ENCODE measurements at regions not wholly inside any gene's neighbourhood (a gene's known extent, or its start where the extent isn't known, plus 50 kb on each side); places are given as distances from the start of the nearest gene placed in this dataset.

DNA sequence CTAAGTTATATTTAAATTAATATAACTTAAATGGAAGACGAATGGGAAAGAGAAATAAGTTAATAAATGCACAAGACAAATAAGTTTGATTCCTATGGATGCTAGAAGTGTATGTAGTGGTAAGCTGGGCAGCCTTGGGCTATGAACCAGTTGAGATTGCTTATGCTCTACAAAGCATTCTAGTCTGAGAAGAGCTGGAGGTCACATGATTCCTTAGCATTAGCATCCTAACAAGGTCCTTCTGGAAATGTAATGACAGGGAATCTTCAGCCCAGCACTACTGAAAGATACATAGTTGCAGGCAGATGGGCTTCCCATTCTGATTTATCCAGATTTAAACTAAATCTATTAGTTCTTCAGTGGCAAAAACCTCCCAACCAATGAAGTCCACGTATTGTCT lies 102.3 kb upstream of the ESRRG start:
- TF ChIP-seq, protein P1, sequence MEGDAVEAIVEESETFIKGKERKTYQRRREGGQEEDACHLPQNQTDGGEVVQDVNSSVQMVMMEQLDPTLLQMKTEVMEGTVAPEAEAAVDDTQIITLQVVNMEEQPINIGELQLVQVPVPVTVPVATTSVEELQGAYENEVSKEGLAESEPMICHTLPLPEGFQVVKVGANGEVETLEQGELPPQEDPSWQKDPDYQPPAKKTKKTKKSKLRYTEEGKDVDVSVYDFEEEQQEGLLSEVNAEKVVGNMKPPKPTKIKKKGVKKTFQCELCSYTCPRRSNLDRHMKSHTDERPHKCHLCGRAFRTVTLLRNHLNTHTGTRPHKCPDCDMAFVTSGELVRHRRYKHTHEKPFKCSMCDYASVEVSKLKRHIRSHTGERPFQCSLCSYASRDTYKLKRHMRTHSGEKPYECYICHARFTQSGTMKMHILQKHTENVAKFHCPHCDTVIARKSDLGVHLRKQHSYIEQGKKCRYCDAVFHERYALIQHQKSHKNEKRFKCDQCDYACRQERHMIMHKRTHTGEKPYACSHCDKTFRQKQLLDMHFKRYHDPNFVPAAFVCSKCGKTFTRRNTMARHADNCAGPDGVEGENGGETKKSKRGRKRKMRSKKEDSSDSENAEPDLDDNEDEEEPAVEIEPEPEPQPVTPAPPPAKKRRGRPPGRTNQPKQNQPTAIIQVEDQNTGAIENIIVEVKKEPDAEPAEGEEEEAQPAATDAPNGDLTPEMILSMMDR (IDR thresholded peaks at IDR 0.05) = no peak

DNA sequence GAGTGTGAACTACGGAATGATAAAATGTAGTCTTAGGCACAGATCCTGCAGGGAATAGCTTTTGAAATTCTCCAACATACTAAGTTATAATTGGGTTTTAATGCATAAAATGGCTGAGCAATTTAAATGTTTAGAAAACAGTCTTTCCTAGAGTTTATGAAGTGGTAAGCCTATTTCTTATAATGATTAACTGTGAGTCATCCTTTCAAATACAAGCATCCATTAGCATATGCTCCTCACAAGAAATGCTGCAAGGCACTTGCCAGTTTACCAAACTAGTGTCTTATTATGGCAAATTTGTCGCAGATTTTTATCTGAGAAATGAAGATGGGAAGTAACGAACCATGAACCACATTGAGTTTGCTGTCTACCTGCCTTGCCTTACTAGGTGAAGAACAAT lies 101.3 kb upstream of the ESRRG start:
- no peak for DNase-seq (ENCODE audit: low spot score)
- Histone ChIP-seq H3K27ac (no peak overlapping the region), H3K4me3 (no peak overlapping the region)
- TF ChIP-seq, protein P1 (IDR thresholded peaks at IDR 0.05) = no peak

More for the DNA sequence above, 102.3 kb upstream of the ESRRG start:
- Histone ChIP-seq H3K27ac (no peak overlapping the region), H3K4me3 (no peak overlapping the region)
- no peak for DNase-seq (ENCODE audit: low spot score)

DNA sequence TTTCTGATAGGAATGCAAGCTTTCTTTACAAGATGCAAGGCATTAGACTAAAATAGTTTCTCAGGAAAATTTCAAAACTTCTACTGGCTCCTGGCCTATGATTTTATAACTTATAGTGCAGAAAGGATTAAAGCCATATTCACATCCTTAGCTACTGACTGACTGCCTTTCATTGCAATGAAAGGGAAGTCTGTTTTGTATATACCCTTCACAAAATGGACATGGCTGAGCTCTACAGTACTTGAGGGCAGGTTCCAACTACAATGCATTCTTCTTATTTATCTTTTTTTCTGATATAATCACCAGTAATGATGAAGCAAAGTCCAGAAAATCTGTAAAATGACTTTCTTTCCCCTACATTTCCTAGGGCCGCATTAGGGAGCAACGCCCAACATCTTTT lies 100.5 kb upstream of the ESRRG start:
- no peak for DNase-seq (ENCODE audit: low spot score)
- Histone ChIP-seq H3K4me3 (no peak overlapping the region), H3K27ac (no peak overlapping the region)
- TF ChIP-seq, protein P1 (IDR thresholded peaks at IDR 0.05) = no peak

DNA sequence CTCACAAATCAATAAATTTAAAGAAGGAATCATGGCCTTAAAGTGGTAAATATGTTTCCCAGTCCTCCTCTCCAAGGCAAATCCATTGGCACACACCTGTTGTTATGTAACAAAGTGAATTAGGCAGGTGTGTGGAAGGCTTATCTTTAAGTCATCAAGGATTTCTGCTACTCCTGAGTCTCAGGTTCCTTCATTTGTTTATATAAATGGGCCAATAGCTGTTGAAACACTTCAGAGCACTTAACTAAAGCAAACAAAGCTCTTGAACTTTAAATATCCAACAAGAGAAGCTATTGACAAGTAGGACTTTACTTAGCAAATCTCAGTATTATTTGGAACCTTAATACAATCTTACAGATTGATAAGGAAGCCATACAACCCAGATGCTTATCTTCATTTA lies 99.3 kb upstream of the ESRRG start:
- H3K4me3 ChIP-seq = no peak overlapping the region
- no peak overlapping the region for H3K27ac ChIP-seq
- TF ChIP-seq, protein P1 (IDR thresholded peaks at IDR 0.05) = no peak
- DNase-seq (ENCODE audit: low spot score) = no peak

DNA sequence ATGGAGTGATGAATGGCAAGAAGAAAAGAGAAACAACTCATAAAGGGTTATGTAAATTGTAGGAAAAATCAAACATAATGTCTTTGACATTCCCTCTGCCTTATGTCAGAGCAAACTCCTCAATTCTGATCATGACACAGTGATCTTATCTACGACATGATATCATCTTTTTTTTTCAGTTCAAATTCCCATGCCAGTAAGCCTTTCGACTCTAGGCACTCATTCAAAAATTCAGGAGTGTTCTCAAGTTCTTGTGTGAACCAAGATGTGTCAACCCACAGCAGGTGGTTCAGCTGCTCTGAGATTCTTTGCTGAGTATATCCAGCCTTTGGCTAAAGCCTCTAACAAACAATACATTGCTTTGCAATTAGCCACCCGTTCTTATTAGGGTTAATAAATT lies 97.1 kb upstream of the ESRRG start:
- H3K27ac ChIP-seq = no peak overlapping the region
- TF ChIP-seq, protein P1 (IDR thresholded peaks at IDR 0.05) = no peak
- DNase-seq (ENCODE audit: low spot score) = no peak
- H3K4me3 ChIP-seq = no peak overlapping the region

DNA sequence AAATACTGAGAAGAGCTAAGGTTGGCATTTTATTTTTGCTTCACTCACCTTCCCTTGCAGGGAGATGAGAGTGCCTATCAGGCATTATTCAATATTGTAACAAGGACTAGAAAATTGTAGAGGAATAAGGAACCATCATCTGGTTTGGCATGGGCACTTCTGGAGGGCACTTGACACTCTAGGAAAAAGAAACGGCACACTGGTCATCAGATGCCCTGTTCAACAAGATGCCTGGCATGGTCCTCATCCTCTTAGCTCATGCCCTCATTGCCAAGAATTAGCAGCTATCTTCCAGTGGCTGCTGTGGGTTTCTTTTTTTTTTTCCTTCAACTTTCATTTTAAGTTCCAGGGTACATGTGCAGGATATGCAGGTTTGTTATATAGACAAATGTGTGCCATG lies 95.1 kb upstream of the ESRRG start:
- H3K4me3 ChIP-seq = no peak overlapping the region
- no peak overlapping the region for H3K27ac ChIP-seq
- DNase-seq (ENCODE audit: low spot score) = no peak
- TF ChIP-seq, protein P1 (IDR thresholded peaks at IDR 0.05) = no peak

DNA sequence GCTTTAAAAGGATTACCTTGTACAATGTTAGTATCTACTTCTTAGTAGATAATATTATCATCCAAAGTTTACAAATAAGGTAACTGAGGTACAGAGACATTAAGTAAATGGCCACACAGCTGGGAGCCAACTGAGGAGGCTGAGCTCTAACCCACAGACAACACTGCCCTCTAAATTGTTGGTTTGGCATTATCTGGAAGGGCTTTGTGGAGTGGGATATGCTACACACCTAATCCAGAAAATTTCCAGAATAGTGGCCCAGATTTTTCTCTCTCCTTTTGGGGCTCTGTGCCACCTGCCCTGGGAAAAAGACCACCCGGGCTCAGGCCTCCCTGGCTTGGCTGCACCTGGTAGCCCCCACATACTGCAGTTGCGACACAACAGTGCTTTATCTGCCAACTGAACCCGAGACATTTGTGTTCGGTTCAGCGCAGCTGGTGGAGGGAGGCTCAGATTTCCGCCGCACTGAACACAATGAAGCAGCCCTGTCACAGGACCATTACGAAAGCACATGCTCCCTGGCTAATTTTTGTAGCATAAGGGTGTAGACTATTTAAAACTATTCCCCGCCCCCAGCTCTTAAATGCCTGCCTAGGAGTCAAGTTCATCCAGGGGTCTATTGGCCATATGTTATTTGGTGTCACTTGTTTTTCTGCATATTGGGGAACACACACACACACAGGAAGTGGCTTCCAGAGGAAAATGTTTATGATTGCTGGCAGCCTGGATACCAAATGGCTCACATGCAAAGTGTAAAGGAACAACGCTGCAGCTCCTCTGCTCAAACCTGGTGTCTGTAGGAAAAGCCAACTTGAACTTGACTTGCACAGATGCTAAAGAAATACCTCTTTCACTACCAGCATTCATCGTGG lies 92.3 kb upstream of the ESRRG start:
- DNase-seq (ENCODE audit: low spot score) = no peak
- Histone ChIP-seq H3K27ac (no peak overlapping the region), H3K4me3 (no peak overlapping the region)
- TF ChIP-seq, protein P1 (IDR thresholded peaks at IDR 0.05) = no peak
